HG03457 (cell line): ENCODE measurements at regions not wholly inside any gene's neighbourhood (a gene's known extent, or its start where the extent isn't known, plus 50 kb on each side); places are given as distances from the start of the nearest gene placed in this dataset.

Source experiments
- ATAC-seq: cut with Tn5 transposase; IDR thresholded peaks from one replicate; pipeline ENCODE4 v1.9.1; 2021; ENCODE audit warnings: moderate number of reproducible peaks; ENCODE audit not compliant: unreplicated experiment

DNA sequence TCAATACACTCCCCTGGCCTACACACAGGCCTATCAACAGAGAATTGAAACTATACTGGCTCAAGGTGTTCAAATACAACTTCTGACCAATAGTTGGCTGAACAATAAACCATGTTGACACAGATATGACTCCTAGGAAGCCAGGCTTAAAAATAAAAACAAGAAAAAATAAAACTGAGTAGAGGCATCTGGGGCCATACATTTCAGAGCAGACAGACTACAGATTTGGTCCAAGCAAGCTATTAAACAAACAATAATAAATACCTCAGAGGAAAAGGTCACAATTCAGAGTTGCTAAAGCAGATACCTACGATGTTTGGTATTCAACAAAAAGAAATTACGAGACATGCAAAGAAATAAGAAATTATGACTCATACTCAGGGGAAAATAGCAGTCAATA is 132.8 kb upstream of the ACVR2A start:
- no peak for ATAC-seq

DNA sequence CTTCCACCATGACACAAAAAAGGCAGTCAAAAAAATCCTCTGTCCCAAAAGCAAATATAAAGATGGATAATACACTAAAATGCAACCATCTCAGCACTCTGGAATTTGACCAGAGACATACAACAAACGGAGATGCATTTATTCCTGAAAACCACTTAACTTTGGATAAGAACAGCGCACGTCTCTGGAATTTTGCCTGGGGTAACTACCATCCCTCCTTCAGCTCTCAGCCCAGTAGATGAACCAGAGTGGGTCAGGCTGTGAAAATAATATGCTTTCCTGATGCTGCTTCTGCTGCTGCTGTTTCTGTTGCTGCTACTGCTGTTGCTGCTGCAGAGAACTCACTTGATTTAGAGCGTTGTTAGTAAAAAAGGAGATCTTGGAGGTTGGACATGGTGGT is 133.8 kb upstream of the ACVR2A start:
- ATAC-seq = no peak

DNA sequence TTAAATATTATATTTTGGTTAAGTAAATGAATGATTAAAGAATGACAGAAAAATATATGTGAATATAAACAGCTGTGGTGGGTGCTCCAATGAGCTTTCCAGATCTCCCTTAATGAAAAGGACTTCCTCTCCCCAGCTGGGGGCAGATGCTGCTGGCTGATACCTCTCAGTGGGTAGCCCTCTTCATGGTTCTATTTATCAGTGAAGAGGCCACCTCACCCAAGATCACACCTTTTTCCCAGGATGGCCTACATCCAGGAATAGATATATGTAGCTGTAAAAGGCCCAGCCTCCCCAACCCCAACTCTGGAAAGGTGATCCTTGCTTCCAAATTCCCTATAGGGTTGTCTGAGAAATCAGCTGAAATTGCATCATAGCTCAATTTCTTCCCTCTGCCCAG is 135.2 kb upstream of the ACVR2A start:
- no peak for ATAC-seq

DNA sequence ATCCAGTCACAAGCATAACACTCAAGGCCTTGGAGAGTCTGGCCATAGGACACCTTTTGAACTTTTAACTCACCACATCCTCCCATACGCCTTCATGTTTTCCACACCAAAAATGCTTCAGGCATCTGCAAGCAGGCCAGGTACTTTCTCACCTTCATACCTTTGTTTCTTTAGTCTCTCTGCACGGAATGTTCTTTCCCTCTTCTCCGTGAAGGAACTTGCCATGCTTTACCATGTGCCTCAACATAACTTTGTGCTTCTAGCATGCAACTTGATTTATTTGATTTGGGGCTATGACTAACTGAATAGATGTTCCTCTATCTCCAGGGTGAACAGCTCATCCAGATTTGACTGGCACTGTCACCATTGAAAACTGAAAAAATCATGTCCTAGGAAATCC is 141.7 kb upstream of the ACVR2A start:
- ATAC-seq = no peak

DNA sequence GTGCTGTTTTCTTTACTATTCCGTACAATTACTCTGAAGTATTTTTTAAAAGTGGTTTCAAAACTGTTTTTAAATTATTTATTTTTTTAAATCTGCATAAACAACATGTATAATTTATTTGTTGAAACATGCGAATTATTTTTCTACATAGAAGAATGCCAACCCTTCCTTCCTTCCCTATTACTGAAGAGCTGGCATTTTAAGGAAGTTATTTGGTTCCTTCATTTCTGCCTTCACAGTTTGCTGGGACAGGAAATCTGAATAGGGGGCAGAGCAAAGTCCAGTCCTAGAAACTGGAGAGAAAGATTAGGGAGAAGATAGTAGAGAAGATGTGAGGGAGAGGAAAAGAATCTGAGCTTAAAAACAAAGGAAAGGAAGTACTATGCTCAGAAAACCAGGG is 146.7 kb upstream of the ACVR2A start:
- no peak for ATAC-seq

DNA sequence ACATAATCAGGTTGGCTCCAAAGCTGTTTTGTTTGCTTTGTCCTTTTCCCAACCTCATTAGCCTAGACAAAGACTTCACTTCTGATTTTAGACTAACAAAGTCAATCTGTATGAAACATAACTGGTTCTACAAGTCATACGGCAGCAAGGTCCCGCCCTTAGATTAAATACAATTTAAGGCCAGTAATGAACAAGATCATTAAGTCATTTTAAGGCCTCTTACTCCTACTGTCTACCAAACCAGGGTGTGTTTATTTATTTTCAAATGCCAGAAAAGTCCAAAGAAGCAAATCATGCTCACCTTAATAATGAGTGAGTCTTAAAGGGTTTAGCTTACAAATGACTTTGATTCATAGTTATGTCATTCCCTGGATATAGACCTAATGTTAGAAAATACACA is 148.4 kb upstream of the ACVR2A start:
- no peak for ATAC-seq

DNA sequence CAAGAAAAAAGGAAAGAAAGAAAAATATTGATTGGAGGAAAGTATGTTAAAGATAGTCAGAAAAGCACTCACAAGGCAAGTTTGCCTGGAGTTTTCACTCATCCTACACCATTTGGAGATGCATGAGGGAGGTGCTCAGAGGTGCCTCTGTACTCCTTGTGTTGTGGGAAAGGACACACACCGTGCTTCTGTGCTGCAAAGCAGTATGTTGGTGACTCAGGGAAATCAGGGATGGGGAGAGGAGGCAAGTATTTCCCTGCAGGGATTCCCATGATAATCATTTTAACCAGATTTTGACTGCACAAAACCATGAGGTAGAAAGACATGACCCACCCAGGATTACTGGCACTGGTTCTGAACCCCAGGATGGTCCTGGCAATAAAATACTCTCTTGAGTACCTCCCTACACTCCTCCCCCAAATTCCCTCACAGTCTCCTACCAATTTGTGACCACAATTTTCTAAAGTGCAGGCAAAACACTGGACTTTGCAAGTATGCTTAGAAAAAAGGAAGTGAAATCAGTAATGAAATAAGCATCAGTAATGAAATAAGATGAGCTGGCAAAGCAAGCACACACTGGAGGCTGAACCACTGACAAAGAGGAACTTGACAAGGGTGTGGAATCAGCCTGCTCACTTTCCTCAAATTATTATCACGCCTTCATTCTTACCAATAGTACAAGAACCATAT is 155.5 kb upstream of the ACVR2A start:
- ATAC-seq = peak; percentile 99

DNA sequence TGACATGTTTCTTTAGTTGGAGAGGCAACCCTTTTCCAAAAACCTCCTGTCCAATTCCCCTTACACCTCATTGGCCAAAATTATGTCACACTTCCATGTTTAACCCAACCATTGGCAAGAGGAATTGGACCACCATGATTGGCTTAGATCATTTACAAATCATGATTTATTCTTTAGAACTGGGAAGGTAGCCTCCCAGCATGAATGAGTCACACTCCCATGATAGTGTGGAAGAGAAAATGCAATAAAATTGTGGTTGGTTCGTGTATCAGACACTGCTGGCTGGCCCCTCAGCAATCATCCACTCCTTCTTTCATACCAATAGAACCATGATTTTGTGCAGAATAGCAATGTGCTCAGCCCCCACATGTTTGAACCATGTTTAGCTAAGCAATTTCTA is 156.6 kb upstream of the ACVR2A start:
- ATAC-seq = no peak

DNA sequence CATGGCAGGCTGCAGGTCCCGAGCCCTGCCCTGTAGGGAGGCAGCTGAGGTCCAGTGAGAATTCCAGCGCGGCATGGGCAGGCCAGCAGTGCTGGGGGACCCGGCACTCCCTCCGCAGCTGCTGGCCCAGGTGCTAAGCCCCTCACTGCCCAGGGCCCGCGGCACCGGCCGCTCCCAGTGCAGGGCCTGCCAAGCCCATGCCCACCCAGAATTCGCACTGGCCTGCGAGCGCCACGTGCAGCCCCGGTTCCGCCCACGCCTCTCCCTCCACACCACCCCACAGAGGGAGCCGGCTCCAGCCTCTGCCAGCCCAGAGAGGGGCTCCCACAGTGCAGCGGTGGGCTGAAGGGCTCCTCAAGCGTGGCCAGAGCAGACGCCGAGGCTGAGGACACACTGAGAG is 158.5 kb upstream of the ACVR2A start:
- ATAC-seq = no peak

DNA sequence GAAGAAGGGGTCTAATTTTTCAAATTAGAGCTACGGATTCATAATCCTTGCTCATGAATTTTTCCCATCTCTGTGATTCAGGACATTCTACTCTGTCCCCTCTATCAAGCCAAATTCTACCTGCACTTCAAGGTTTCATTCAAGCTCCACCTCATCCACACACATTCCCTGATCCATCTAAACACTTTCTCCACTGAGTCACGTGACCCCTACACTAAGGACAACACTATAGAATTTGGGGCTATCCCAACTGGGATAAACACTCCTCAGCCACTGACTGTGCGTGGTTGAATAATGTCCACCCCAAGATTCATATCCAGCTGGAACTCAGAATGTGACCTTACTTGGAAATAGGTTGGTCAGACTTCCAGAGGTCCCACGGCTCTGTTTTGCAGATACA is 159.9 kb upstream of the ACVR2A start:
- ATAC-seq = no peak

DNA sequence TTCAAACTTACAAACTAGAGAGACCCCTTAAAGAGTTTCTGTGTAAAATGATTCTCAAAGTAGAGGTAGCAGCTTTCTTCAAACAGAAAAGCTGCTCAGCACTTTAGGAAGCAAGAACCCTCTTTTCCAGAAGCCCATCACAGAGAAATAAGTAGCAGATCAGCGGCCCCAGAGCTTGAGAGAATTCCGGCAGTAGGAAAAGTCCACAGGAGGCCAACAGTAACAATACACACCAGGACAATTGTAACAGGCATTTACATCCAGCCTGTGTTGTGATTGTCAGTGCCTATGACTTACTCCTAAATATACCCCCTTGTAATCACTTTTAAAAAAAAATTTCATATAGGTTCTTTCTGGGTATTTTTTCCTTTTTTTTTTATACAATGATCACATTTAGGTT is 161.4 kb upstream of the ACVR2A start:
- no peak for ATAC-seq

DNA sequence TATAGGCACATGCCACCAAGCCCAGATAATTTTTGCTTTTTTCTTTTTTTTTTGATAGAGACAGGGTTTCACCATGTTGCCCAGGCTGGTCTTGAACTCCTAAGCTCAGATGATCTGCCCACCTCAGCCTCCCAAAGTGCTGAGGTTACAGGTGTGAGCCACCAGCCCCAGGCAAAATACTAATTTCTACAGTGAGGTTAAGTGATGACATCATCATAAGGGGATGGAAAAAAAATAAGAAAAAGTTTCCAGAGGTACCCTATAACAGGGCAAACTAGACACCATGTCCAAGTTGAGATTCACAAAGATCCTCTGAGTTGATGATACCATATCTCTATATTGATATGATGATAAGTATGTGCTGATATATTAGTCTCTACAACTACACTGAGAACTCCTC is 163.7 kb upstream of the ACVR2A start:
- no peak for ATAC-seq

DNA sequence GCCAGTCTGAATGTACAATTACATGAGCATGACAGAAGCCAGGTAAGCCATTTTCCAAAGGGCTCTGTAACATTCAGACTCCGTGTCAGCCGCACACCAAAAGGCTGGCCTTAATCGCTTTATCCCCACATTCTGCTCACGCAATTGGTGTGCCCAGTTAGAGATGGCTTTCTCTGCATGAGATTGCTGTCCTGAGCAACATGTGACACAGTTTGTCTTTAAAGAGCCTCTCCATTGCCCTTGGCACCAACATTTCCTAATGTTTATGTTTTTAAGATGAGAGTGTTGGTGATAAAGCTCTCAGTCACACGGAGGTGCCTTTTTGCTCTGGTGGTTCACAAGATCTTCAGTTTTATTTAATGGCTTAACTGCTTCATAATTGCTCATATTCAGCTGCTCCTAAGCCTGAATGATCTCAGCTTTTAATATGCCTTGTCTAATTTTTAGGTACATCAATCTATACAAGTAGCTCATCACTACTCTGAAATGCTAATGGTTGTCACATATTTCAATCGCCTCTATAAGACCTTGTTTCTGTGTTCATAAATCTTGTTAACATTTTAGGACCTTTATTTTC is 164.8 kb upstream of the ACVR2A start:
- no peak for ATAC-seq

DNA sequence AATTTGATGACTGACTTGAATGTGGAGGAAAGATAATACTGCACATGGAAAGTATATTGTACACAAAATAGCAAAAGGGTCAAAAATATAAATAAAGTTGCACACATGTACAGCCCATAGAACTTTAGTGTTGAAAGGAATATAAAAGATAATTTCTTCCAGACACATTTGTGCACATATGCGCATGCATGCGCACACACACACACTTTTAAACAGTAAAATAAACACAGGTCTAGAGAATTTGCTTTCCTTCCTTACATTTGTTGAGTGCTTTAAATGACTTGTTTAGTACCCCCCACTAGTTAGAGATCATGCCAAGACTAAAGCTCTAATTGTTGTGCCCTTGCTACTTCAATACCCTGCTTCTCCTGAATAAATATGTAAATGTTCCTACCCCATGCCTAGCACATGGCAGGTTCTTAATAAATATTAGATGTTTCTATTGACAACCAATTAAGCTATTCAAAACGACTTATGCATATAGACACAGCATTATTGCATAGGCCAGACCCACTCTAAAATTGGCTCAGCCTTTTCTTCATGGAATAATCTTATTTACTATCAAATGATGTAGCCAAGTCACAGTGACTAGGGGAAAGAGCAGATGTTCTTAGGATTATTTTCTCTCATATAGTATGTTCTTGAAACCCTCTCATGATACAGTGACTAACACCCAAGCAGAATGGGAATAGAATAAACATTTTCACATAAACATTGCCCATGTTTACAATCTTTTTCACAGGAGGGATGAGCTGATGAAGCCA is 165.5 kb upstream of the ACVR2A start:
- ATAC-seq = no peak

DNA sequence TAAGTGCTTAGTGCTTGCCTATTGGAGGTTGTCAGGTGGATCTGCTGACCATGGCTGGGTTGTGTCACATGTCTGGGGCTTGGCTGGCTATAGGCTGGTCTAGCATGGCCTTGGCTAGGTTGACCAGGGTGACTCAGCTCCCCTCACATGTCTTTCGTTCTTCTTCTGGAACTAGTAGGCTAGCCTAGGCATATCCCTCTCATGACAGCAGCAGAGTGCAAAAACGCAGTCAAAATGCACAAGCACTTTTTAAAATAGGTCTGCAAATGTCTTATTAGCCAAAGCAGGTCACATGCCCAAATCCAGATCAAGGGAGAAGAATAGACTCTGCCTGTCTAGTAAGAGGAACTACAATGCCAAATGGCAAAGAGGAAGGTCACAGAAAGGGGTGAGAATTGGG is 179.7 kb upstream of the ACVR2A start:
- ATAC-seq = no peak

DNA sequence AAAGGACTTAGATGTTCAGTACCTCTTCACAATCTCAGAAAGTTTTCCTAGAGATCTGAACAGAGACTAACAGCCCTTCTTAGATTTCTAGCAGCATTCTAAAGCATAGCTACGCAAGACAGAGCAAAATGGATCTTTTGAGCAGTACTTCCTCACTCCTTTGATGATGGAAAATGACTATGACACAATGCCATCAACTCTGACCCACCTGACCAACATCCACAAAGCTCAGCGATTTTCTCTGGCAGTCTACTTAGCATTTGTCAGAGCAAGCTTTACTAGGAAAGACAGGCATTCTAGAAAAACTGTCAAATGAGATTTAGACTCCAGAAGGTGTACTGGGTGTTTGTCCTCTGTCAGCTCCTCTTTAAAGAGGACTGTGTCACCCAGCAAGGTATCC is 180.9 kb upstream of the ACVR2A start:
- ATAC-seq = no peak

DNA sequence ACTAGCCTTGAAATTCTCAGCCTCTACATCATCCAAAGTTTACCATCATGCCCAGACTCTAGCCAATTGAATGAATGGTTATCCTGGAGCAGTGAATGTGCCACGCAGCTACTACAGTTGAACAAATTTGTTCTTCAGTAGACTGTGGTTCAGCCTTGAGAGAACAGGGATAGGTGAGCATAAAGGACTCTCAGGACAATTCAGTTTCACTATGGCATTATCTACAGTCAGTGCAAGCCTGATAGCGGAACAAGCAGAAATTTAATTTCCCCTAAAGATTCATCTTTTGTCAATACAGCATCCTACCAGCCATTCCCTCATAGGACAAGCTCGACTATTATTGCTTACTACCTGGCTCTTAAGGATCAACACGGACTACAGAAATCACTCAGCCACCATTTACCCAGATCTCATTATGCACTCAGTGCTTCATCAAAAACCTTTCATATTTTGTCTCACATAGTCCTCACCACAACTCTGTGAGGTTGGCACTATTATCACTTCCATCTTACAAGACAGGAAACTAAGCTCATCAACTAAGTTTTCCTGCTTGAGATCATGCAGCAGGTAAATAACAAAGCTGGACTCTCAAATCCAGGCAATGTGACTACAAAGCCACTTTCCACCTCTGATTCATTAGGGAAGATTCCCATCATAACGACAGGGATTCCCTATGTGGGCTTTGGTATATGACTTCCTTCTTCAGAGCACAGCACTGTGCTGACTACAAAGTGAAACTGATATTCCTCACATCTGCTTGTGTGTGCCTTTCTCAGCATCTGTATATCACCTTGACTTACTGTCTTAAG is 181.5 kb upstream of the ACVR2A start:
- peak; percentile 87 for ATAC-seq

DNA sequence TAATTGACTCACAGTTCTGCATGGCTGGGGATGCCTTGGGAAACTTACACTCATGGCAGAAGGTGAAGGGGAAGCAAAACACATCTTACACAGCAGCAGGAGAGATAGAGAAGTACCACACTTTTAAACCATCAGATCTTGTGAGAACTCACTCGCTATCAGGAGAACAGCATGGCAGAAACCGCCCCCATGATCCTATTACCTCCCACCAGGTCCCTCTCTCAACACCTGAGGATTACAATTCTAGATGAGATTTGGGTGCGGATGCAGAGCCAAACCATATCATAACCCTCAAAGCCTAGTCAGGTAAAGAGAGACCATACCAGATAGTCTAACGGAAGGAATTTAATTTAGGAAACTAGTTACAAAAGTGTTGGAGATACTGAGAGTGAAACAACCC is 182.6 kb upstream of the ACVR2A start:
- ATAC-seq = no peak

DNA sequence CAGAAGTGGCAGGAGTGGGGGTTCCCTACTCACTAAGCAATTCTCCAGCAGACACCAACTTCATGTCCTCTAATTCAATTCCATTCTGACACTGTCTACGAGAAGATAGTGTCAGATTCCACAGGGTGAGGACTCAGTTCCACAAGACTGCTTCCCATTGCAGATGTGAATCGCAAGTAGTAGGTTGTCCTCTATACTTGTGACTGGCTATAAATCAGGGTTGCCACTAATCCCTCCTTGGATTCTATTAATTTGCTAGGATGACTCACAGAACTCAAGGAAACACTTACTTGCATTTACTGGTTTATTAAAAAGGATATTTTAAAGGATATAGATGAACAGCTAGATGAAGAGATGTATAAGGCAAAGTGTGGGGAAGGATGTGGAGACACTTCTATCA is 184.1 kb upstream of the ACVR2A start:
- no peak for ATAC-seq

DNA sequence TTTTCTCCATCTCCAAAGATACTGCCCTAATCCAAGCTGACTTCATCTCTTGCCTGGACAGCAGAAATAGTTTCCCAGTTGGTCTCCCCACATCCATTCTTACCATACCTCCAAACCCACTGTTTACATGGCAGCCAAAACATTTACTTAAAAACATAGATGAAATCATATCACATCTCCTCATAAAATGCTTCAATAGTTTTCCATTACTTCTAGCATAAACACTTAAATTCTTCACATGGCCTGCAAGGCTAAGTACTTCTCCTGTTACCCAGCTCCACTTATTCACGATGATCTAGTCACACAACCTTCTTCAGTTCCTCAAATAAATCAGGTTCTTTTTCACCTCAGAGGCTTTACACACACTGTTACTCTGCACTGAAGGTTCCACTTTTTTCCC is 185.8 kb upstream of the ACVR2A start:
- no peak for ATAC-seq

DNA sequence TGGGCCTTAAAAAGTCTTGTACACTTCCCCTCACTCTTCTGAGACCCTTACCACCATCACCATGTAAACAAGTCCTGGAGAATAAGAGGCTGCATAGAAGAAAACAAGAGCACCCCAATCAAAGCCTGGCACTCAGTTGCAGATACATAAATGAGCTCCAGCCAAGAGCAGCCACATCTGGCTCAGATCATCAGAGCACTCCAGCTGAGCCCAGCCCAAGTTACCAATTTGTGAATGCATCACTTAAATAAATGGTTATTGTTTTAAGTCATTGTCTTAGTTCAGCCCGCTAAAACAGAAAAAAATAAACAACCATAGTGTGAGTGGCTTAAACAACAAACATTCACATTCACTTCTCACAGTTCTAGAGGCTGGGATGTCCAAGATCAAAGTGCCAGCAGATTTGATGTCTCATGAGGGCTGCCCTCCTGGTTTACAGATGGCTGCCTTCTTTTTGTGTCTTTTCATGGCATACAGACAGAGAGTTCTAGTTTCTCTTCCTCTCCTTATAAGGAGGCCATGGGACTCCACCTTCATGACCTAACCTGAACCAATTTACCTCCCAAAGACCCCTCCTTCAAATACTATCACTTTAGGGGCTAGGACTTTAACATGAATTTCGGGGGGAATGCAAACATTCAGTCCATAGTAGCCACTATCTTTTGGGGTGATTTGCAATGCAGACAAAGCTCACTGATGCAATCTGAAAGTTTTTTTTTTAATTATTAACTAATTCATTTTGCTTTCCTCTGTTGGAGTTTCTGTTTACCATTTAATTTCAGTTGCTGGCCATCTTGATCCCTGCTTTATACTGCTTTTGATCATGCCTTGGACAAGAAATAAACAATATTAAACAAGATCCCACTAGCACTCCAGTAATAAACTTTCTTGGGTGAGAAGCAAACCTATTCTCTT is 187.5 kb upstream of the ACVR2A start:
- no peak for ATAC-seq
